H1 (cell line): ENCODE measurements at regions not wholly inside any gene's neighbourhood (a gene's known extent, or its start where the extent isn't known, plus 50 kb on each side); places are given as distances from the start of the nearest gene placed in this dataset.

Experiments
- CTCF ChIA-PET: fragments of 300-600 bp; sonication (Branson Sonifier 250); formaldehyde crosslinking; loops from one replicate; lab custom pipeline; 2021; ENCODE audit not compliant: partially characterized antibody; lab: Charles Lee
- POLR2A ChIA-PET: fragments of 300-600 bp; sonication (Branson Sonifier 250); formaldehyde crosslinking; loops from one replicate; lab custom pipeline; 2021; ENCODE audit warnings: inconsistent platforms; ENCODE audit not compliant: partially characterized antibody; lab: Charles Lee
- DNase-seq, 2 experiments: peaks; one replicate each; pipeline versions ENCODE4 v3.0.0 to v3.0.0-alpha.2; 2010 to 2022; ENCODE audit warnings: low spot score in 2 of 2, low read depth in 1 of 2, mixed read lengths in 1 of 2
- FAIRE-seq: peaks from 2 replicates; lab custom pipeline; 2011; peaks lifted over from hg19 to GRCh38; lab: Jason Lieb, UNC
- H2AFZ ChIP-seq: 2 replicates; pipeline ENCODE4 v1.8.1; 2012; ENCODE audit warnings: low read length, inconsistent platforms
- H2AK5ac ChIP-seq: 2 replicates; pipeline ENCODE4 v1.6.1; 2013; ENCODE audit warnings: low read depth, low read length
- H2BK120ac ChIP-seq: replicated peaks from 2 replicates; pipeline ENCODE3; 2013; ENCODE audit warnings: low read depth, low read length, inconsistent platforms
- H2BK12ac ChIP-seq: 2 replicates; pipeline ENCODE4 v1.6.1; 2013; ENCODE audit warnings: low read depth, low read length
- H2BK15ac ChIP-seq: 2 replicates; pipeline ENCODE4 v1.6.1; 2013; ENCODE audit warnings: low read length
- H2BK20ac ChIP-seq: 2 replicates; pipeline ENCODE4 v1.6.1; 2013; ENCODE audit warnings: low read length
- H2BK5ac ChIP-seq: 2 replicates; pipeline ENCODE4 v1.6.1; 2013; ENCODE audit warnings: low read depth, low read length
- H3K14ac ChIP-seq: 2 replicates; pipeline ENCODE4 v1.6.1; 2013; ENCODE audit warnings: inconsistent platforms; ENCODE audit not compliant: insufficient read length
- H3K18ac ChIP-seq: 2 replicates; pipeline ENCODE4 v1.6.1; 2013; ENCODE audit warnings: low read length; ENCODE audit errors: extremely low read depth
- H3K23ac ChIP-seq: 2 replicates; pipeline ENCODE4 v1.6.1; 2013; ENCODE audit warnings: inconsistent platforms; ENCODE audit not compliant: insufficient read length
- H3K23me2 ChIP-seq: 2 replicates; pipeline ENCODE4 v1.6.1; 2013; ENCODE audit warnings: low read depth, low read length
- H3K27ac ChIP-seq: 2 replicates; pipeline ENCODE4 v1.6.1; 2011; ENCODE audit warnings: low read depth, low read length, inconsistent platforms
- H3K27me3 ChIP-seq, 4 experiments: replicated peaks in 1 of 4; 1 replicate in 1 of 4; 2 replicates in 3 of 4; pipeline versions ENCODE4 v1.6.1 to v1.8.1; 2011 to 2013; ENCODE audit warnings: low read length in 3 of 4, mild to moderate bottlenecking in 3 of 4, inconsistent platforms in 2 of 4, mixed read lengths in 2 of 4, moderate library complexity in 1 of 4; ENCODE audit not compliant: control insufficient read depth in 3 of 4, insufficient read depth in 3 of 4; ENCODE audit errors: extremely low read depth in 1 of 4
- H3K36me3 ChIP-seq, 4 experiments: 2 replicates each; pipeline versions ENCODE4 v1.6.1 to v1.8.1; 2011 to 2013; ENCODE audit warnings: mild to moderate bottlenecking in 4 of 4, low read length in 3 of 4, moderate library complexity in 2 of 4, control low read depth in 1 of 4, inconsistent platforms in 1 of 4; ENCODE audit not compliant: insufficient read depth in 4 of 4, control insufficient read depth in 2 of 4
- H3K4ac ChIP-seq: replicated peaks from 2 replicates; pipeline ENCODE3; 2013; ENCODE audit warnings: low read length, low read depth, mixed read lengths, inconsistent platforms; ENCODE audit not compliant: insufficient read length
- H3K4me1 ChIP-seq, 4 experiments: replicated peaks in 1 of 4; 1 replicate in 1 of 4; 2 replicates in 3 of 4; pipeline versions ENCODE4 v1.6.1 to v1.8.1; 2011 to 2013; ENCODE audit warnings: low read length in 3 of 4, inconsistent platforms in 2 of 4, mixed read lengths in 1 of 4; ENCODE audit not compliant: insufficient read depth in 4 of 4, control insufficient read depth in 3 of 4
- H3K4me2 ChIP-seq, 2 experiments: 2 replicates each; pipeline versions ENCODE4 v1.6.1 to v1.8.1; 2011 to 2013; ENCODE audit warnings: low read depth in 2 of 2, low read length in 2 of 2, control low read depth in 1 of 2, inconsistent platforms in 1 of 2, mild to moderate bottlenecking in 1 of 2; ENCODE audit not compliant: insufficient read depth in 1 of 2
- H3K4me3 ChIP-seq, 4 experiments: fragments of 200-600, 300-600 bp in 1 of 4; sonication (generic), shearing (Covaris generic), sonication (Bioruptor Twin) in 1 of 4; 2 replicates each; pipeline versions ENCODE4 v1.5.1 to v1.8.1; 2011 to 2016; ENCODE audit warnings: low read length in 4 of 4, low read depth in 3 of 4, control low read depth in 2 of 4, inconsistent platforms in 2 of 4, mild to moderate bottlenecking in 2 of 4, mixed read lengths in 1 of 4, moderate library complexity in 1 of 4; ENCODE audit not compliant: insufficient read depth in 2 of 4; ENCODE audit errors: extremely low read depth in 1 of 4
- H3K56ac ChIP-seq: replicated peaks from 2 replicates; pipeline ENCODE3; 2013; ENCODE audit warnings: low read depth, mild to moderate bottlenecking, mixed read lengths, low read length, inconsistent platforms; ENCODE audit not compliant: insufficient read length
- H3K79me1 ChIP-seq: 2 replicates; pipeline ENCODE4 v1.6.1; 2013; ENCODE audit warnings: low read depth, low read length, control low read depth
- H3K79me2 ChIP-seq, 2 experiments: 2 replicates each; pipeline versions ENCODE4 v1.6.1 to v1.8.1; 2012 to 2013; ENCODE audit warnings: low read length in 2 of 2, mild to moderate bottlenecking in 2 of 2, inconsistent platforms in 1 of 2; ENCODE audit not compliant: insufficient read depth in 2 of 2, control insufficient read depth in 1 of 2
- H3K9ac ChIP-seq, 4 experiments: replicated peaks in 1 of 4; 1 replicate in 1 of 4; 2 replicates in 3 of 4; pipeline versions ENCODE4 v1.6.1 to v1.8.1; 2011 to 2013; ENCODE audit warnings: low read depth in 3 of 4, low read length in 3 of 4, control low read depth in 2 of 4, mild to moderate bottlenecking in 2 of 4, moderate library complexity in 2 of 4, inconsistent platforms in 1 of 4; ENCODE audit errors: extremely low read depth in 1 of 4
- H3K9me3 ChIP-seq, 2 experiments: 2 replicates each; pipeline versions ENCODE4 v1.6.1 to v1.8.1; 2012 to 2013; ENCODE audit warnings: mild to moderate bottlenecking in 2 of 2, moderate library complexity in 2 of 2, control low read depth in 1 of 2, inconsistent platforms in 1 of 2, low read depth in 1 of 2, low read length in 1 of 2, mixed read lengths in 1 of 2; ENCODE audit not compliant: insufficient read depth in 2 of 2
- H4K20me1 ChIP-seq, 2 experiments: replicated peaks in 1 of 2; 2 replicates each; pipeline versions ENCODE3 to v1.8.1; 2011 to 2013; ENCODE audit warnings: inconsistent platforms in 2 of 2, low read length in 2 of 2, mild to moderate bottlenecking in 1 of 2; ENCODE audit not compliant: insufficient read depth in 2 of 2, control insufficient read depth in 1 of 2
- H4K5ac ChIP-seq: 2 replicates; pipeline ENCODE4 v1.6.1; 2013; ENCODE audit warnings: low read length, low read depth, mixed read lengths, inconsistent platforms; ENCODE audit not compliant: insufficient read length
- H4K8ac ChIP-seq: 2 replicates; pipeline ENCODE4 v1.8.0; 2013; ENCODE audit warnings: mild to moderate bottlenecking, moderate library complexity, low read length, inconsistent platforms; ENCODE audit not compliant: insufficient read depth; ENCODE audit errors: extremely low read depth
- H4K91ac ChIP-seq: replicated peaks from 2 replicates; pipeline ENCODE3; 2013; ENCODE audit warnings: low read length, mixed read lengths, inconsistent platforms; ENCODE audit not compliant: insufficient read length
- CBX5 ChIP-seq: fragments of 300-800, 300-1000 bp; sonication (generic); IDR thresholded peaks from 2 replicates; pipeline ENCODE4 v1.7.1; 2016; ENCODE audit warnings: antibody characterized with exemption, low read length, low read depth
- EGR1 ChIP-seq: IDR thresholded peaks from 2 replicates; pipeline ENCODE4 v1.6.1; 2011; ENCODE audit warnings: low read depth, low read length, borderline replicate concordance
- PHF8 ChIP-seq: fragments of 200-600 bp; sonication (generic); conservative IDR thresholded peaks from 2 replicates; pipeline ENCODE4 v1.7.1; 2012; ENCODE audit warnings: low read depth, mild to moderate bottlenecking, inconsistent platforms, low read length, moderate library complexity
- RAD21 ChIP-seq, 2 experiments: IDR thresholded peaks in 1 of 2; conservative IDR thresholded peaks in 1 of 2; 2 replicates each; pipeline ENCODE4 v1.6.1; 2011; ENCODE audit warnings: low read depth in 2 of 2, low read length in 2 of 2, improper control_type of control experiment in 1 of 2, inconsistent platforms in 1 of 2, mild to moderate bottlenecking in 1 of 2, moderate library complexity in 1 of 2
- SP2 ChIP-seq: IDR thresholded peaks from 2 replicates; pipeline ENCODE4 v1.6.1; 2012; ENCODE audit warnings: mild to moderate bottlenecking, low read length, inconsistent platforms
- SP4 ChIP-seq: IDR thresholded peaks from 2 replicates; pipeline ENCODE4 v1.6.1; 2012; ENCODE audit warnings: low read length, inconsistent platforms
- TBP ChIP-seq: IDR thresholded peaks from 2 replicates; pipeline ENCODE4 v1.6.1; 2011; ENCODE audit warnings: low read depth, low read length, improper control_type of control experiment
- YY1 ChIP-seq: IDR thresholded peaks from 2 replicates; pipeline ENCODE4 v1.6.1; 2011; ENCODE audit warnings: low read depth, mild to moderate bottlenecking, low read length
- TF ChIP-seq, protein P1 (sequence below): IDR thresholded peaks from 2 replicates; pipeline ENCODE4 v1.6.1; 2012; ENCODE audit warnings: inconsistent platforms
- TF ChIP-seq, protein P2 (sequence below): IDR thresholded peaks from 2 replicates; pipeline ENCODE4 v1.6.1; 2012; ENCODE audit warnings: low read length, inconsistent platforms

DNA sequence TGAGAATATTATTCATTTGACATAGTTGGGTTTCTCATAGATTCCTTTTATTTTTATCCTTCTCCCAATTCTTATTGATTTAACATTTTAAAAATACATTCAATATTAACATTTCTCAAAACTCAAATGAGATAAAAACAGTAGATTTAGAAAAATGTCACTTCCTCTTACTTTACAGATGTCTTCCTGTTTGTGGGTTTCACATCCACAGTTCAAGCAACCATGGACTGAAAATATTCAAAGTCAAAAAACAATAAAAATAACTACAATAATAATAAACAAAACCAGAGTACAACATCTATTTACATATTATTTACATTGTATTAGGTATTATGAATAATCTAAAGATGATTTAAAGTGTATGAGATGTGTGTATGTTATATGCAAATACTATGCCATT, 111.3 kb upstream of the SLC16A7 start:
- no peak overlapping the region for H2AFZ ChIP-seq
- no peaks in the 10 kb centered on the region for H3K79me1 ChIP-seq
- POLR2A ChIA-PET, result no interaction called here
- H3K27me3 ChIP-seq, result no peaks in the 10 kb centered on the region
- H3K4me1 ChIP-seq, result no peaks in the 10 kb centered on the region
- no peaks in the 10 kb centered on the region for H3K36me3 ChIP-seq
- no peak overlapping the region for H3K4ac ChIP-seq
- no peaks in the 10 kb centered on the region for H3K9me3 ChIP-seq
- H4K5ac ChIP-seq, result no peak overlapping the region
- H4K20me1 ChIP-seq, result no peaks in the 10 kb centered on the region
- no peak overlapping the region for H3K9ac ChIP-seq
- H3K4me3 ChIP-seq, result no peak overlapping the region
- no peak overlapping the region for H3K4me2 ChIP-seq
- H4K91ac ChIP-seq, result no peak overlapping the region
- no peak overlapping the region for H2BK20ac ChIP-seq
- no peak overlapping the region for H4K8ac ChIP-seq
- H3K79me2 ChIP-seq, result no peaks in the 10 kb centered on the region
- no peak overlapping the region for H3K14ac ChIP-seq
- H3K23me2 ChIP-seq, result no peaks in the 10 kb centered on the region
- no peak overlapping the region for H3K23ac ChIP-seq
- H2BK120ac ChIP-seq, result no peak overlapping the region
- DNase-seq (no peak), FAIRE-seq (no peak)
- H2BK12ac ChIP-seq, result no peak overlapping the region
- no peak overlapping the region for H3K27ac ChIP-seq
- H2BK15ac ChIP-seq, result no peak overlapping the region
- H3K56ac ChIP-seq, result no peak overlapping the region
- H3K18ac ChIP-seq, result no peak overlapping the region
- CTCF ChIA-PET, result no interaction called here
- no peak overlapping the region for H2BK5ac ChIP-seq
- H2AK5ac ChIP-seq, result no peak overlapping the region
- no peak for TF ChIP-seq SP4
- no peak for TF ChIP-seq SP2
- TF ChIP-seq YY1, result no peak
- no peak for TF ChIP-seq RAD21 (IDR thresholded peaks at IDR 0.05 in 1 of 2, conservative IDR thresholded peaks at IDR 0.05 in 1 of 2; ENCODE audit: low read depth in 2 of 2, low read length in 2 of 2)
- TF ChIP-seq EGR1, result no peak
- no peak for TF ChIP-seq CBX5
- no peak for TF ChIP-seq TBP
- TF ChIP-seq, protein P1, sequence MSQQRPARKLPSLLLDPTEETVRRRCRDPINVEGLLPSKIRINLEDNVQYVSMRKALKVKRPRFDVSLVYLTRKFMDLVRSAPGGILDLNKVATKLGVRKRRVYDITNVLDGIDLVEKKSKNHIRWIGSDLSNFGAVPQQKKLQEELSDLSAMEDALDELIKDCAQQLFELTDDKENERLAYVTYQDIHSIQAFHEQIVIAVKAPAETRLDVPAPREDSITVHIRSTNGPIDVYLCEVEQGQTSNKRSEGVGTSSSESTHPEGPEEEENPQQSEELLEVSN, result no peak
- no peak for TF ChIP-seq PHF8
- TF ChIP-seq, protein P2, sequence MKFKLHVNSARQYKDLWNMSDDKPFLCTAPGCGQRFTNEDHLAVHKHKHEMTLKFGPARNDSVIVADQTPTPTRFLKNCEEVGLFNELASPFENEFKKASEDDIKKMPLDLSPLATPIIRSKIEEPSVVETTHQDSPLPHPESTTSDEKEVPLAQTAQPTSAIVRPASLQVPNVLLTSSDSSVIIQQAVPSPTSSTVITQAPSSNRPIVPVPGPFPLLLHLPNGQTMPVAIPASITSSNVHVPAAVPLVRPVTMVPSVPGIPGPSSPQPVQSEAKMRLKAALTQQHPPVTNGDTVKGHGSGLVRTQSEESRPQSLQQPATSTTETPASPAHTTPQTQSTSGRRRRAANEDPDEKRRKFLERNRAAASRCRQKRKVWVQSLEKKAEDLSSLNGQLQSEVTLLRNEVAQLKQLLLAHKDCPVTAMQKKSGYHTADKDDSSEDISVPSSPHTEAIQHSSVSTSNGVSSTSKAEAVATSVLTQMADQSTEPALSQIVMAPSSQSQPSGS, result no peak
